HFFc6 (cell line): ENCODE measurements at regions not wholly inside any gene's neighbourhood (a gene's known extent, or its start where the extent isn't known, plus 50 kb on each side); places are given as distances from the start of the nearest gene placed in this dataset.

Experiments used
- DNase-seq: peaks from one replicate; pipeline ENCODE4 v3.0.0-alpha.2; 2018
- H3K27ac Mint-ChIP-seq: 2 replicates; pipeline ENCODE4 v1.8.0; 2020; ENCODE audit warnings: mild to moderate bottlenecking, mixed read lengths
- H3K27me3 Mint-ChIP-seq: 2 replicates; pipeline ENCODE4 v1.8.0; 2021; ENCODE audit warnings: mild to moderate bottlenecking, moderate library complexity, mixed read lengths; ENCODE audit not compliant: insufficient read depth
- H3K36me3 Mint-ChIP-seq: 2 replicates; pipeline ENCODE4 v1.8.0; 2021; ENCODE audit warnings: low read depth, mixed read lengths
- H3K4me1 Mint-ChIP-seq: 2 replicates; pipeline ENCODE4 v1.8.0; 2020; ENCODE audit warnings: low read depth, mixed read lengths
- H3K4me3 Mint-ChIP-seq: 2 replicates; pipeline ENCODE4 v1.8.0; 2020; ENCODE audit warnings: mild to moderate bottlenecking, moderate library complexity, mixed read lengths
- H3K9me3 Mint-ChIP-seq: 2 replicates; pipeline ENCODE4 v1.8.0; 2020; ENCODE audit warnings: mild to moderate bottlenecking, mixed read lengths
- TF ChIP-seq, protein P1 (sequence below): fragments of 200-600 bp; sonication (generic); IDR thresholded peaks from 2 replicates; pipeline ENCODE4 v1.5.0; 2021; ENCODE audit warnings: antibody characterized with exemption, mild to moderate bottlenecking

DNA sequence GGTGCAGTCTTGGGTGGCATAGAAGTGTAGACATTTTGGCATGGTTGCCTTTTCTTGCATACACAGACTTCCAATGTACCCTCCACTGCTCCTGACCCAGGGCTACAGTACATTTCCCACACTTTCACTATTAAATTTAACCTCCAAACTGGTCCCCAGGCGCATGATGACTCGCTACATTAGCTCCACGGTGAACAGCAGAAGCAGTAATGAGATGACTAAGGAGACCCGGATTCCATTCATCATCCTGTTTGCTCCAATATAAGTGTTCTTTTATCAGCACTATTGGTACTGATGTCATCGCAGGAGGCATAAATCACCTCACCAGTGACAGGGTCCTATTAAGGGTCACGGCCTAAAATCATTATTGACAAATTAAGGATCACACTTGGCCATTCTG is 316.5 kb downstream of the EN1 start:
- no peaks in the 10 kb centered on the region; the same call in 1 of the 2 replicates for H3K9me3 Mint-ChIP-seq
- H3K27me3 Mint-ChIP-seq, result peaks cover 3% of the 10 kb centered on the region
- H3K27ac Mint-ChIP-seq, result no peak overlapping the region
- DNase-seq, result peak; percentile 3
- TF ChIP-seq, protein P1, sequence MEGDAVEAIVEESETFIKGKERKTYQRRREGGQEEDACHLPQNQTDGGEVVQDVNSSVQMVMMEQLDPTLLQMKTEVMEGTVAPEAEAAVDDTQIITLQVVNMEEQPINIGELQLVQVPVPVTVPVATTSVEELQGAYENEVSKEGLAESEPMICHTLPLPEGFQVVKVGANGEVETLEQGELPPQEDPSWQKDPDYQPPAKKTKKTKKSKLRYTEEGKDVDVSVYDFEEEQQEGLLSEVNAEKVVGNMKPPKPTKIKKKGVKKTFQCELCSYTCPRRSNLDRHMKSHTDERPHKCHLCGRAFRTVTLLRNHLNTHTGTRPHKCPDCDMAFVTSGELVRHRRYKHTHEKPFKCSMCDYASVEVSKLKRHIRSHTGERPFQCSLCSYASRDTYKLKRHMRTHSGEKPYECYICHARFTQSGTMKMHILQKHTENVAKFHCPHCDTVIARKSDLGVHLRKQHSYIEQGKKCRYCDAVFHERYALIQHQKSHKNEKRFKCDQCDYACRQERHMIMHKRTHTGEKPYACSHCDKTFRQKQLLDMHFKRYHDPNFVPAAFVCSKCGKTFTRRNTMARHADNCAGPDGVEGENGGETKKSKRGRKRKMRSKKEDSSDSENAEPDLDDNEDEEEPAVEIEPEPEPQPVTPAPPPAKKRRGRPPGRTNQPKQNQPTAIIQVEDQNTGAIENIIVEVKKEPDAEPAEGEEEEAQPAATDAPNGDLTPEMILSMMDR, result no peak
- no peak overlapping the region for H3K4me3 Mint-ChIP-seq
- H3K4me1 Mint-ChIP-seq, result no peaks in the 10 kb centered on the region
- H3K36me3 Mint-ChIP-seq, result no peaks in the 10 kb centered on the region

DNA sequence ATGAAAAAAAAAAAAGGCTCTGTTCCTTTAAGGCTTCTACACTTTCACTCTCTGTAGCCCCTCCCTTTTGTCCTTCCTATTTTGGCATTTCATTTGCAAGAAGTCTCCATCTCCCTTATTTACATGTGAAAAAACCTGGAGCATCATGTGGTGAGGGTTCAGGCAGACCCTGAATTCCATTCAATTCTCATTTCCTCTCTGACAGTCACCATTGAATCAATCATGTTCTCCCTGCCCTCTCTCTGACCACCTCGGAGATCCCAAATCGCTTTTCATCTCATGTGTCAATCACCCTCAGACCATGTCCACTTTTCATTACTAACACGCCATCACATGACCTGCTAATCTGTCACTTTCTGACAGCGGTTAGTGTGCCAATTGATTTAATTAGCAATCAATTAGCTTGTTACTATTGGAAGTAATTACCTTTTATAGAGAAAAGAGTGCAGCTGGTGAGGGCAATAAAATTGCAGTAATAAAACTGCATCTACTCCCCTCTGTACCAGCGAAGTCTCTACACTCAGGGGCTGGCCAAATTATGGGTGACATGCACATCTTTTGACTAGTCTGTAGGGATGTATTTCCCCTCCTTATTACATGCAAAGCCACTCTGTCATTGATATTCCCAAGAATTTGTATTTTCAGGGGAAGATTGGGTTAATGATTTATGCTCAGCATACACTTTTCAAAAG is 317.4 kb downstream of the EN1 start:
- H3K4me3 Mint-ChIP-seq, result no peak overlapping the region
- H3K9me3 Mint-ChIP-seq, result no peaks in the 10 kb centered on the region; the same call in 1 of the 2 replicates
- no peak for DNase-seq
- H3K36me3 Mint-ChIP-seq, result no peaks in the 10 kb centered on the region
- H3K27me3 Mint-ChIP-seq, result peaks cover 2% of the 10 kb centered on the region; the same call in 1 of the 2 replicates
- TF ChIP-seq, protein P1, result no peak
- no peak overlapping the region for H3K27ac Mint-ChIP-seq
- H3K4me1 Mint-ChIP-seq, result no peaks in the 10 kb centered on the region

DNA sequence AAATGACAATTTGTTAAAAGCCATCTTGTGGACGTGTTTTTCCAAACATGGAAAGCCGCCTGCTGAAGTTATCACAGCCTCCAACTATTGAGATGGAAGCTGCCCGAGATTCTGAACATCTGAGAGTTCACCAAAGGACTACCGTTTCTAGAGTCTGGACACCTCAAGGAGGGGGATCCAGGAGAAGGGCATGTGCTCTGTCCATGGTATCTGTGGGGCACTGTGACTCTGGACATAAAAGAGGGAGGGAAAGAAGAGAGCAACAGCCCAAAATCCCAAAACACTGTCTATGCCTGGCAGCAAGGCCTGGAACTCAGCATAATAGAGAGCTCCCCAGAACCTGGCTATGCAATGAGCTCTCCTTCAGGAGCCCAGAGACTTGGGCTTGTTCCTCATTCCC is 319.9 kb downstream of the EN1 start:
- TF ChIP-seq, protein P1, result no peak
- no peak overlapping the region for H3K27ac Mint-ChIP-seq
- no peaks in the 10 kb centered on the region; the same call in 1 of the 2 replicates for H3K36me3 Mint-ChIP-seq
- H3K4me3 Mint-ChIP-seq, result no peak overlapping the region
- peaks cover 1% of the 10 kb centered on the region for H3K9me3 Mint-ChIP-seq
- peaks cover 2% of the 10 kb centered on the region; the same call in 1 of the 2 replicates for H3K27me3 Mint-ChIP-seq
- DNase-seq, result no peak
- H3K4me1 Mint-ChIP-seq, result no peaks in the 10 kb centered on the region

DNA sequence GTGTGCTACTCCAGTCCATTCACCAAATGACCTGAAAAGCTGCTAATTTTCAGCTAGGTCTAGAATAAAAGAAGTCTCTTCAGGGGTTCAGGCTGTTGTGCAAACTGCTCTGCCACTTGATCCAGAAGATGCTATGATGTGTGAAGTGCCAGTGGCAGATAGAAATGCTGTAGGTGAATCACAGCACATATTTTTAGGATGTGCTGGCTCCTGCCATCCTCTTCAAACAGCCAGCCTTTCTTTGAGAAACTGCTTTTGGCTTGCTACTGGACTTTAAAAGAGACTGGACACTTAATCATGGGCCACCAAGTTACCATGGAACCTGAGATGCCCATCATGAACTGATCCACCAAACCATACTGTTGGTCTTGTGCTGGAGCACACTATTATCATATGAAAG is 322.1 kb downstream of the EN1 start:
- no peak overlapping the region for H3K27ac Mint-ChIP-seq

DNA sequence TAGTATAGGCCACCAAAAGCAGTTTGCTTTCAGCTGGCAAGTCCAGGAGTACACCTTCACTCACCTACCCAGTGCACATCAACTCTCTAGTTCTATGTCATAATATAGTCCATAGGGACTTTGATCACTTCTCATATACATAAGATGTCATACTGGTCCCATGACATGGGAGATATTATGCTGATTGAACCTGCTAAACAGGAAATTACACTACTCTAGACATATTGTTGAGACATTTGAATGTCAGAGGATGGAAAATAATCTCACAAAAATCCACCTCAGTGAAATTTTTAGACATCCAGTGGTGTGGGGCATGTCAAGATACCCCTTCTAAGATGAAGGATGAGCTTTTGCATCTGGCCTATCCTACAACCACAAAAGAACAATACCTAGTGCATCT is 322.5 kb downstream of the EN1 start:
- DNase-seq, result no peak
- H3K9me3 Mint-ChIP-seq, result peaks cover 27% of the 10 kb centered on the region
- TF ChIP-seq, protein P1, result no peak
- H3K27ac Mint-ChIP-seq, result no peak overlapping the region
- H3K27me3 Mint-ChIP-seq, result peaks cover 2% of the 10 kb centered on the region; the same call in 1 of the 2 replicates
- H3K36me3 Mint-ChIP-seq, result peaks cover 6% of the 10 kb centered on the region; the same call in 1 of the 2 replicates
- H3K4me3 Mint-ChIP-seq, result no peak overlapping the region
- H3K4me1 Mint-ChIP-seq, result no peaks in the 10 kb centered on the region

More for the DNA sequence above, 322.1 kb downstream of the EN1 start:
- no peak for DNase-seq
- H3K4me1 Mint-ChIP-seq, result no peaks in the 10 kb centered on the region
- H3K36me3 Mint-ChIP-seq, result peaks cover 5% of the 10 kb centered on the region; the same call in 1 of the 2 replicates
- H3K9me3 Mint-ChIP-seq, result peaks cover 23% of the 10 kb centered on the region
- H3K27me3 Mint-ChIP-seq, result peaks cover 2% of the 10 kb centered on the region; the same call in 1 of the 2 replicates
- H3K4me3 Mint-ChIP-seq, result no peak overlapping the region
- TF ChIP-seq, protein P1, result no peak
